ENCODE measurements at regions not wholly inside any gene's neighbourhood (a gene's known extent, or its start where the extent isn't known, plus 50 kb on each side); places are given as distances from the start of the nearest gene placed in this dataset.

DNA sequence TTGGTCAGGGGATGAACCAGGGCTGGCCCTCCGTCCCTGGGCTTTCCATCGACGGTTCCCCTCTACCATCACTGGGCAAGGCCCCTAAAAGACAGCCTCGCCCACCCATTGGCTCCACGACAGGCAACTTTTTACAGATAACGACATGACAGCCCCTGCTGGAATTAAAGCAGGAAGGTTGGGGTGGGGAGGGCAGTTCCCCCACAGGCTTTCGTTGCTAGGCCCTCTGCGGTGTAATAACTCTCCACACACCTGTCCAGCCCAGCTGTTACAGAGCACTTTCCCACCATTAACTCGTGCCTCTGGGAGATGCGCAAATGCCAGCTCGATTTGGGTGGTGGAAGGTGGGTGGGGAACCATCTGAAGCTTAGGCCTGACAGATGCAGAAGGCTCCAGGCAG, 264.2 kb upstream of the TLE3 start:
- H3K36me3 ChIP-seq: no peaks in the 10 kb centered on the region
- H3K27ac ChIP-seq: no peak overlapping the region
- DNase-seq (ENCODE audit: low spot score): no peak
- no peak overlapping the region for H3K4me3 ChIP-seq
- intact Hi-C loops (cut with DNase I): no loop called here
- TF ChIP-seq POLR2AphosphoS5 (IDR thresholded peaks at IDR 0.05) (no peak), POLR2A (IDR thresholded peaks at IDR 0.05) (no peak)
- TF ChIP-seq, protein P1, sequence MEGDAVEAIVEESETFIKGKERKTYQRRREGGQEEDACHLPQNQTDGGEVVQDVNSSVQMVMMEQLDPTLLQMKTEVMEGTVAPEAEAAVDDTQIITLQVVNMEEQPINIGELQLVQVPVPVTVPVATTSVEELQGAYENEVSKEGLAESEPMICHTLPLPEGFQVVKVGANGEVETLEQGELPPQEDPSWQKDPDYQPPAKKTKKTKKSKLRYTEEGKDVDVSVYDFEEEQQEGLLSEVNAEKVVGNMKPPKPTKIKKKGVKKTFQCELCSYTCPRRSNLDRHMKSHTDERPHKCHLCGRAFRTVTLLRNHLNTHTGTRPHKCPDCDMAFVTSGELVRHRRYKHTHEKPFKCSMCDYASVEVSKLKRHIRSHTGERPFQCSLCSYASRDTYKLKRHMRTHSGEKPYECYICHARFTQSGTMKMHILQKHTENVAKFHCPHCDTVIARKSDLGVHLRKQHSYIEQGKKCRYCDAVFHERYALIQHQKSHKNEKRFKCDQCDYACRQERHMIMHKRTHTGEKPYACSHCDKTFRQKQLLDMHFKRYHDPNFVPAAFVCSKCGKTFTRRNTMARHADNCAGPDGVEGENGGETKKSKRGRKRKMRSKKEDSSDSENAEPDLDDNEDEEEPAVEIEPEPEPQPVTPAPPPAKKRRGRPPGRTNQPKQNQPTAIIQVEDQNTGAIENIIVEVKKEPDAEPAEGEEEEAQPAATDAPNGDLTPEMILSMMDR (IDR thresholded peaks at IDR 0.05): no peak
- no peaks in the 10 kb centered on the region for H3K4me1 ChIP-seq (replicated peaks)
- H3K27me3 ChIP-seq (replicated peaks; ENCODE audit: insufficient read depth): no peaks in the 10 kb centered on the region
- WGBS: 98% methylated on average over 11 of the region's 11 CpGs
- no peaks in the 10 kb centered on the region for H3K9me3 ChIP-seq

DNA sequence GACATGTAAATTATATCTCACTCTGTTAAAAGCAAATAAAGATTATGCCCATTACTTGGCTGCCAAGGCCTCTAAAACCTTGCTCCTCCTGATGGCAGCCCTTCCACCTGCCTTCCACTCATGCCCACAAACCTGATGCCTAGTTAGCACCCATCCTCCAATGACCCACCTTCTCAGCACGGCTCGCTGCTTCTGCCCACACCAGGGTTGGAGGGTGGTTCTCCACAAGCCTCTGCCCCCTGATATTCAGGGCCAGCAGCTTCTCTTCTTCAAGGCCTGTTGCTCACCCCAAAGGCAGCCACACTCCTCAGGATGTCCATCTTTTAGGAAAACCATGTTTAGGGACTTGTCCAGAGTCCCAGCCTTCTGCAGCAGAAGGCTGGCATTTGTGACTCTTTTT, 263.4 kb upstream of the TLE3 start:
- Histone ChIP-seq H3K4me1 (replicated peaks) (no peaks in the 10 kb centered on the region), H3K9me3 (no peaks in the 10 kb centered on the region), H3K27me3 (replicated peaks; ENCODE audit: insufficient read depth) (no peaks in the 10 kb centered on the region), H3K36me3 (no peaks in the 10 kb centered on the region), H3K27ac (no peak overlapping the region), H3K4me3 (no peak overlapping the region)
- no peak for DNase-seq (ENCODE audit: low spot score)
- no peak for TF ChIP-seq POLR2A (IDR thresholded peaks at IDR 0.05)
- WGBS: 97% methylated on average over 2 of the region's 2 CpGs
- intact Hi-C loops (cut with DNase I): no loop called here

DNA sequence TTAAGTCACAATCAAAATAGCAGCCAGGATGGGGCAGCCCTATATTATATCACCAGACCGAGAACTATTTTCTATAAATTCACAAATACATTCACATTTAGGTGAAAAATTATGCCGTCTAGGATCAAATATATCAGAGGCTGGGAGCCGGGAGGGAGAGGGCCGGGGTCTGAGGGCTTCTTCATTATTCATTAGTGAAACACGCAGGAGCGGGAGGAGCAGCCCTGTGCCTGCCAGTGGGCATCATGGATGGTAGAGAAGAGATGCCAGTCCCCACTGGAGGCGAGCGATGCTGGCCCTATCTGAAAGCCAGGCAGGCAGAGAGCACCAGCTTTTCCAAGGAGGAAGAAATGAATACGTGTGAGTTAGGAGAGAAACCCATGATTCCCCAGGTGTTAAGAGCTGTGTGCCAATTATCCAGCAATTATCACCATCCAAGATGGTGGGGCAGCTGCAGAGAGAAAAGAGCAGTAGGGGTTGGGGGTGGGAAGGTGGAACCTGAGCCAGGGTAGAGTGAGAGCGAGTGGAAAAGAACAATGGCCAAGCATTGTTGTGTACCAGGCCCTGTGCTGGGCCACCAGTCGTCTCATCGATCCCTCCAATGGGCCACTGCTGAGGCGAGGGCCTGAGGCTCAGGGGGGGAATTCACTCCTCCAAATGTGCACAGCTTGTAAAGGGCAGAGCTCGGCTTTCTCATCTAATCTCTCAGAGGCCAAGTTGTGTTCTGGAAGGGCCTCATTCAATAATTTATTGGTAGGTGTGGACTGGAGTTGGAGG, 261.3 kb upstream of the TLE3 start:
- no peaks in the 10 kb centered on the region for H3K4me1 ChIP-seq (replicated peaks)
- no peak for DNase-seq (ENCODE audit: low spot score)
- TF ChIP-seq, protein P1 (IDR thresholded peaks at IDR 0.05): no peak
- TF ChIP-seq POLR2A (IDR thresholded peaks at IDR 0.05): no peak
- no peak for TF ChIP-seq POLR2AphosphoS5 (IDR thresholded peaks at IDR 0.05)
- WGBS: 94% methylated on average over 14 of the region's 14 CpGs
- intact Hi-C loops (cut with DNase I): no loop called here
- H3K4me3 ChIP-seq: no peak overlapping the region
- H3K27ac ChIP-seq: no peak overlapping the region
- H3K9me3 ChIP-seq: no peaks in the 10 kb centered on the region
- H3K36me3 ChIP-seq: no peaks in the 10 kb centered on the region
- no peaks in the 10 kb centered on the region for H3K27me3 ChIP-seq (replicated peaks; ENCODE audit: insufficient read depth)

DNA sequence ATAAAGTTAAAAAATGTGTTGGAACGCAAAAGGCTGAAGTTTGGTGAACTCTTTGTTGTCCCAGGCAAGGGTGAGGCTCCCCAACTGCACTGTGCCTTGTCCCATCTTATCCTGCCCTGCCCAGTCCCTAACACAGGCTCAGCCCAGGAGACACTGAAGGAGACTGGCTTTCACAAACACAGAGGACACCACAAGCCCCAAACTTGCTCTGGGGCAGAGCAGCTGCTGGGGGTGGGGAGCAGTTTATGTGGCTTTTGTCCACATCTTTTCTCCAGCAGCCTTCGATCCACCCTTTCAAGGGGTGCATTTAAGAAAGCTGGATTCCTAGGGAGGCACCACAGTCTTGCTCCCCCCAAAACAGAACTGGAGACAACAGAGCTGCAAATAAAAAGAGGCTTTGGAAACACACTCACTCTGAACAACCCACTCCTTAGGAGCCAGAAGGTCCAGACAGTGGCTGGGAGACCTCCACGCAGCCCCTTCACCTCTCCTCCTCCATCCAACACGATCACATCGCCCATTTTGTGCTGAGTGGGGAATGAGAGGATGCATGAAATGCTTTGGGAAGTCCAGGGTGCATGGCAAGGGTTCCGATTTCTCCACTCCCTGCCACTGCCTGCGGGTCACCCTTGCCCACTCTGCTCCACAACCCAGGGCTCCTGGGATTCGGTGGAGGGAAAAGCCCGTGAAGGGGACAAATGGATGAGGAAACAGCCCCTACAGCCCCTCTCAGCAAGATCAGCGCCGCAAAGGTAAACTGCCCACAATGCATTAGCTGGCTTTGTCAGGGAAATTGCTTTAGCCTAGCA, 260.5 kb upstream of the TLE3 start:
- DNase-seq (ENCODE audit: low spot score): no peak
- no peaks in the 10 kb centered on the region for H3K36me3 ChIP-seq
- WGBS: 92% methylated on average over 11 of the region's 11 CpGs
- no peaks in the 10 kb centered on the region for H3K27me3 ChIP-seq (replicated peaks; ENCODE audit: insufficient read depth)
- intact Hi-C loops (cut with DNase I): no loop called here
- H3K9me3 ChIP-seq: no peaks in the 10 kb centered on the region
- H3K27ac ChIP-seq: no peak overlapping the region
- H3K4me1 ChIP-seq (replicated peaks): no peaks in the 10 kb centered on the region
- TF ChIP-seq, protein P1 (IDR thresholded peaks at IDR 0.05): no peak
- no peak for TF ChIP-seq POLR2AphosphoS5 (IDR thresholded peaks at IDR 0.05)
- TF ChIP-seq POLR2A (IDR thresholded peaks at IDR 0.05): no peak
- no peak overlapping the region for H3K4me3 ChIP-seq

DNA sequence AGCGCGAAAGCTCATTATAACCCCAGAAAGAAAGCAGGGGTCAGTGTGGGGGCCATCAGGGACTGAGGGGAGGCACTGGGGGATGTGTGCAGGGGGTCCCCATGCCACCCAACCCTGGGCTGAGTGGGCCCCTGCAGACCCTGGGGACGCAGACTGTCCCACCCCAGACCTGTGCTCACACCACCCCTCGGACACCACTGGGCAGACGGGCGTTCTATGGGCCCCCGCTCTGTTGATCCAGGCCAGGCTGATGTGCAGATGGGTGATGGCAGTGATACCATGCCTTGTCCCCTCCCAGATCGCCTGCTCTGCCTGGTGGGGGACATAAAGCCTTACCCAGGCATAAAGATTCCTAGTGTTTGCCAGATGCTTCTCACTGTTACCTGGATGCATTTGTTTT, 259.7 kb upstream of the TLE3 start:
- H3K4me3 ChIP-seq: no peak overlapping the region
- intact Hi-C loops (cut with DNase I): no loop called here
- H3K4me1 ChIP-seq (replicated peaks): no peaks in the 10 kb centered on the region
- 90% methylated on average over 8 of the region's 8 CpGs for WGBS
- DNase-seq (ENCODE audit: low spot score): no peak
- no peaks in the 10 kb centered on the region for H3K27me3 ChIP-seq (replicated peaks; ENCODE audit: insufficient read depth)
- H3K27ac ChIP-seq: no peak overlapping the region
- TF ChIP-seq POLR2A (IDR thresholded peaks at IDR 0.05): no peak
- TF ChIP-seq, protein P1 (IDR thresholded peaks at IDR 0.05): no peak
- no peak for TF ChIP-seq POLR2AphosphoS5 (IDR thresholded peaks at IDR 0.05)
- no peaks in the 10 kb centered on the region for H3K36me3 ChIP-seq
- H3K9me3 ChIP-seq: no peaks in the 10 kb centered on the region

Measured in prostate gland (tissue), 2 donors.